Lung (tissue), 9 donors: ENCODE measurements at regions not wholly inside any gene's neighbourhood (a gene's known extent, or its start where the extent isn't known, plus 50 kb on each side); places are given as distances from the start of the nearest gene placed in this dataset.
"Not testable (repeated sequence)": the region's sequence is repeated elsewhere in the genome, so short reads cannot be mapped to it uniquely, and the experiment has no call there.

Experiments used
- ATAC-seq: fragments of 200-7000 bp; cut with Tn5 transposase; one replicate; pipeline ENCODE4 v1.9.1; 2020; ENCODE audit warnings: moderate number of reproducible peaks; ENCODE audit not compliant: insufficient read depth, low FRiP score
- DNase-seq, 3 donors: peaks; one replicate each; pipeline ENCODE4 v3.0.0-alpha.2; 2013 to 2017
- H3K27ac ChIP-seq, 2 donors: one replicate each; pipeline ENCODE4 v1.5.1; 2013; ENCODE audit warnings: mild to moderate bottlenecking in 2 of 2, moderate library complexity in 2 of 2, control low read depth in 1 of 2, inconsistent platforms in 1 of 2, low read depth in 1 of 2, low read length in 1 of 2
- H3K27me3 ChIP-seq, 3 donors: one replicate each; pipeline ENCODE4 v1.5.1; 2013; ENCODE audit warnings: low read length in 2 of 3; ENCODE audit not compliant: control insufficient read depth in 3 of 3, insufficient read depth in 3 of 3
- H3K36me3 ChIP-seq, 4 donors: one replicate each; pipeline ENCODE4 v1.5.1; 2013; ENCODE audit warnings: low read length in 4 of 4, mild to moderate bottlenecking in 1 of 4, moderate library complexity in 1 of 4; ENCODE audit not compliant: control insufficient read depth in 4 of 4, insufficient read depth in 4 of 4
- H3K4me1 ChIP-seq, 5 donors: one replicate each; pipeline ENCODE4 v1.5.1; 2013; ENCODE audit warnings: low read length in 5 of 5, mild to moderate bottlenecking in 2 of 5, moderate library complexity in 1 of 5; ENCODE audit not compliant: control insufficient read depth in 5 of 5, insufficient read depth in 5 of 5
- H3K4me3 ChIP-seq: one replicate; pipeline ENCODE4 v1.5.1; 2013; ENCODE audit warnings: mild to moderate bottlenecking, control low read depth, moderate library complexity
- H3K9ac ChIP-seq, 2 donors: one replicate each; pipeline ENCODE4 v1.5.1; 2013; ENCODE audit warnings: low read length in 2 of 2, control low read depth in 1 of 2; ENCODE audit not compliant: insufficient read depth in 1 of 2
- H3K9me3 ChIP-seq, 4 donors: one replicate each; pipeline ENCODE4 v1.5.1; 2013; ENCODE audit warnings: low read length in 3 of 4, mild to moderate bottlenecking in 1 of 4, moderate library complexity in 1 of 4; ENCODE audit not compliant: control insufficient read depth in 4 of 4, insufficient read depth in 3 of 4
- WGBS, 2 donors: extraction: QIAGEN DNeasy Blood & Tissue Kit; methylation state at CpG; one replicate each; pipeline ENCODE4 v1.1.7; 2013; 5-methylcytosine and 5-hydroxymethylcytosine counted together
- donor health status: Bipolar disorder and iron deficiency.
- donor health status: healthy.
- donor health status: DM: yes; HTN: yes; CAD: no.

- H3K9me3 ChIP-seq, ATAC-seq, DNase-seq, H3K4me3 ChIP-seq, H3K36me3 ChIP-seq, H3K9ac ChIP-seq, H3K27ac ChIP-seq, H3K27me3 ChIP-seq, H3K4me1 ChIP-seq: not testable (repeated sequence)
- 77 to 85% methylated on average over 3 to 8 of the region's 12 CpGs for WGBS, 2 donors
Observed at GRCh38 chr9:39632071-39632470, 276.6 kb downstream of the SPATA31A1 start.

GRCh38 chr9:39649029-39649428 lies 293.6 kb downstream of the SPATA31A1 start:
- ATAC-seq, H3K36me3 ChIP-seq, H3K9ac ChIP-seq: not testable (repeated sequence)

GRCh38 chr9:39656960-39657603 lies 301.6 kb downstream of the SPATA31A1 start:
- no CpG with 5 or more reads among the region's 4 CpGs for WGBS, 2 donors
- not testable (repeated sequence) for H3K4me1 ChIP-seq, H3K9me3 ChIP-seq, H3K27ac ChIP-seq, DNase-seq, H3K36me3 ChIP-seq, ATAC-seq, H3K27me3 ChIP-seq, H3K4me3 ChIP-seq, H3K9ac ChIP-seq

More at GRCh38 chr9:39649029-39649428, 293.6 kb downstream of the SPATA31A1 start:
- not testable (repeated sequence) for DNase-seq, H3K27ac ChIP-seq, H3K4me1 ChIP-seq, H3K27me3 ChIP-seq, H3K9me3 ChIP-seq, H3K4me3 ChIP-seq

GRCh38 chr9:39663020-39663419 lies 307.6 kb downstream of the SPATA31A1 start:
- ATAC-seq = not testable (repeated sequence)

GRCh38 chr9:39663713-39664112 lies 308.2 kb downstream of the SPATA31A1 start:
- ATAC-seq = not testable (repeated sequence)
- WGBS, 2 donors = no CpG with 5 or more reads among the region's 1 CpG

More at GRCh38 chr9:39663020-39663419, 307.6 kb downstream of the SPATA31A1 start:
- H3K9ac ChIP-seq, H3K4me3 ChIP-seq, DNase-seq, H3K4me1 ChIP-seq, H3K27ac ChIP-seq, H3K27me3 ChIP-seq, H3K9me3 ChIP-seq, H3K36me3 ChIP-seq: not testable (repeated sequence)
- WGBS, 2 donors = no CpG with 5 or more reads among the region's 8 CpGs

GRCh38 chr9:39665020-39665419 lies 309.6 kb downstream of the SPATA31A1 start:
- not testable (repeated sequence) for H3K4me3 ChIP-seq, H3K9ac ChIP-seq, H3K27ac ChIP-seq, H3K9me3 ChIP-seq, H3K36me3 ChIP-seq, ATAC-seq, H3K4me1 ChIP-seq, H3K27me3 ChIP-seq, DNase-seq
- 85 to 94% methylated on average over 4 of the region's 7 CpGs for WGBS, 2 donors

More at GRCh38 chr9:39663713-39664112, 308.2 kb downstream of the SPATA31A1 start:
- H3K36me3 ChIP-seq, H3K9ac ChIP-seq, H3K4me1 ChIP-seq, DNase-seq, H3K4me3 ChIP-seq, H3K9me3 ChIP-seq, H3K27ac ChIP-seq, H3K27me3 ChIP-seq: not testable (repeated sequence)

GRCh38 chr9:39674437-39675210 lies 319.2 kb downstream of the SPATA31A1 start:
- no CpG with 5 or more reads among the region's 1 CpG for WGBS, 2 donors
- ATAC-seq, DNase-seq: not testable (repeated sequence)

GRCh38 chr9:39675211-39675553 lies 319.7 kb downstream of the SPATA31A1 start:
- not testable (repeated sequence) for H3K4me3 ChIP-seq
- WGBS, 2 donors = no CpG with 5 or more reads among the region's 2 CpGs

More at GRCh38 chr9:39674437-39675210, 319.2 kb downstream of the SPATA31A1 start:
- H3K9me3 ChIP-seq, H3K36me3 ChIP-seq, H3K27ac ChIP-seq, H3K9ac ChIP-seq, H3K4me1 ChIP-seq, H3K4me3 ChIP-seq, H3K27me3 ChIP-seq: not testable (repeated sequence)

More at GRCh38 chr9:39675211-39675553, 319.7 kb downstream of the SPATA31A1 start:
- H3K36me3 ChIP-seq, H3K9me3 ChIP-seq, H3K27me3 ChIP-seq, ATAC-seq, DNase-seq, H3K9ac ChIP-seq, H3K4me1 ChIP-seq, H3K27ac ChIP-seq: not testable (repeated sequence)
